Suprapubic skin (tissue), 4 donors: ENCODE measurements at regions not wholly inside any gene's neighbourhood (a gene's known extent, or its start where the extent isn't known, plus 50 kb on each side); places are given as distances from the start of the nearest gene placed in this dataset.

ENCODE experiments used
- CTCF ChIP-seq, 2 donors: fragments of 200-600 bp in 1 of 2; fragments of 450-650 bp in 1 of 2; sonication (generic) in 1 of 2; IDR thresholded peaks; one replicate each; pipeline ENCODE4 v1.5.1; 2016 to 2019; ENCODE audit warnings: antibody characterized with exemption in 2 of 2, mild to moderate bottlenecking in 1 of 2, moderate library complexity in 1 of 2
- POLR2A ChIP-seq, 2 donors: fragments of 450-650 bp; IDR thresholded peaks; one replicate each; pipeline ENCODE4 v1.6.1; 2017; ENCODE audit warnings: antibody characterized with exemption in 2 of 2, mild to moderate bottlenecking in 2 of 2, moderate library complexity in 2 of 2
- POLR2AphosphoS5 ChIP-seq, 3 donors: sonication (generic); formaldehyde crosslinking; IDR thresholded peaks; one replicate each; pipeline ENCODE4 v1.6.1; 2017; ENCODE audit warnings: antibody characterized with exemption in 3 of 3

- no peak for TF ChIP-seq POLR2A (IDR thresholded peaks at IDR 0.05)
- no peak for TF ChIP-seq CTCF (IDR thresholded peaks at IDR 0.05)
- no peak for TF ChIP-seq POLR2AphosphoS5 (IDR thresholded peaks at IDR 0.05)
Measured at GRCh38 chr9:96050861-96051155, 175.3 kb downstream of the ERCC6L2 start.
